ENCODE measurements at regions not wholly inside any gene's neighbourhood (a gene's known extent, or its start where the extent isn't known, plus 50 kb on each side); places are given as distances from the start of the nearest gene placed in this dataset.

- TF ChIP-seq EZH2phosphoT487 (IDR thresholded peaks at IDR 0.05; ENCODE audit: insufficient read depth, low read depth) (no peak), EZH2 (IDR thresholded peaks at IDR 0.05; ENCODE audit: insufficient read depth, poor library complexity, severe bottlenecking) (peak; percentile 83)
- Histone ChIP-seq H3K27me3 (replicated peaks; ENCODE audit: insufficient read depth) (peaks cover 23% of the 10 kb centered on the region), H3K79me2 (ENCODE audit: insufficient read depth) (no peaks in the 10 kb centered on the region), H3F3A (ENCODE audit: insufficient read depth) (no peaks in the 10 kb centered on the region), H3K9ac (no peak overlapping the region), H2AFZ (no peak overlapping the region), H4K20me1 (ENCODE audit: insufficient read depth) (no peaks in the 10 kb centered on the region), H3K4me1 (ENCODE audit: insufficient read depth) (no peaks in the 10 kb centered on the region), H3K36me3 (ENCODE audit: low read depth) (no peaks in the 10 kb centered on the region), H3K4me2 (ENCODE audit: unreplicated experiment) (no peak overlapping the region), H3K27ac (no peak overlapping the region), H3K4me3 (no peak overlapping the region), H3K9me2 (ENCODE audit: insufficient read depth) (no peaks in the 10 kb centered on the region), H3K9me3 (ENCODE audit: low read depth) (no peaks in the 10 kb centered on the region)
- 1 to 4% methylated on average over 22 to 23 of the region's 23 CpGs for WGBS, 2 experiments (ENCODE audit: low coverage in 1 of 2, low lambda C conversion rate in 2 of 2, missing lambda C conversion rate in 2 of 2)
- DNase-seq: no peak
- in situ Hi-C loops (cut with MboI): no loop called here
These were observed 145.6 kb downstream of the ENGASE start for GRCh38 chr17:79220201-79220712.

- Histone ChIP-seq H2AFZ (no peak overlapping the region), H3K9me2 (ENCODE audit: insufficient read depth) (no peaks in the 10 kb centered on the region), H3F3A (ENCODE audit: insufficient read depth) (no peaks in the 10 kb centered on the region), H3K4me3 (no peak overlapping the region), H3K36me3 (ENCODE audit: low read depth) (no peaks in the 10 kb centered on the region), H3K9me3 (ENCODE audit: low read depth) (no peaks in the 10 kb centered on the region), H3K4me2 (ENCODE audit: unreplicated experiment) (no peak overlapping the region), H4K20me1 (ENCODE audit: insufficient read depth) (no peaks in the 10 kb centered on the region), H3K9ac (no peak overlapping the region), H3K4me1 (ENCODE audit: insufficient read depth) (no peaks in the 10 kb centered on the region), H3K27ac (no peak overlapping the region), H3K27me3 (replicated peaks; ENCODE audit: insufficient read depth) (peaks cover 30% of the 10 kb centered on the region), H3K79me2 (ENCODE audit: insufficient read depth) (no peaks in the 10 kb centered on the region)
- DNase-seq: no peak
- TF ChIP-seq EZH2phosphoT487 (IDR thresholded peaks at IDR 0.05; ENCODE audit: insufficient read depth, low read depth): no peak
- TF ChIP-seq EZH2 (IDR thresholded peaks at IDR 0.05; ENCODE audit: insufficient read depth, poor library complexity, severe bottlenecking): no peak
- WGBS, 2 experiments (ENCODE audit: low coverage in 1 of 2, low lambda C conversion rate in 2 of 2, missing lambda C conversion rate in 2 of 2): 32 to 35% methylated on average over 17 to 18 of the region's 18 CpGs
- in situ Hi-C loops (cut with MboI): no loop called here
These were observed 144.7 kb downstream of the ENGASE start for GRCh38 chr17:79219208-79219935.

- Histone ChIP-seq H3K4me2 (ENCODE audit: unreplicated experiment) (no peak overlapping the region), H3K4me1 (ENCODE audit: insufficient read depth) (no peaks in the 10 kb centered on the region), H3K4me3 (no peak overlapping the region), H3F3A (ENCODE audit: insufficient read depth) (no peaks in the 10 kb centered on the region), H4K20me1 (ENCODE audit: insufficient read depth) (no peaks in the 10 kb centered on the region), H3K27me3 (replicated peaks; ENCODE audit: insufficient read depth) (peaks cover 32% of the 10 kb centered on the region), H3K79me2 (ENCODE audit: insufficient read depth) (no peaks in the 10 kb centered on the region), H2AFZ (no peak overlapping the region), H3K36me3 (ENCODE audit: low read depth) (no peaks in the 10 kb centered on the region), H3K9me2 (ENCODE audit: insufficient read depth) (no peaks in the 10 kb centered on the region), H3K9ac (no peak overlapping the region), H3K9me3 (ENCODE audit: low read depth) (no peaks in the 10 kb centered on the region), H3K27ac (no peak overlapping the region)
- no peak for DNase-seq
- in situ Hi-C loops (cut with MboI): no loop called here
- TF ChIP-seq EZH2phosphoT487 (IDR thresholded peaks at IDR 0.05; ENCODE audit: insufficient read depth, low read depth): no peak
- no peak for TF ChIP-seq EZH2 (IDR thresholded peaks at IDR 0.05; ENCODE audit: insufficient read depth, poor library complexity, severe bottlenecking)
- WGBS, 2 experiments (ENCODE audit: low coverage in 1 of 2, low lambda C conversion rate in 2 of 2, missing lambda C conversion rate in 2 of 2): 58 to 63% methylated on average over 10 of the region's 10 CpGs
These were observed 144.2 kb downstream of the ENGASE start for GRCh38 chr17:79218825-79219200.

DNA sequence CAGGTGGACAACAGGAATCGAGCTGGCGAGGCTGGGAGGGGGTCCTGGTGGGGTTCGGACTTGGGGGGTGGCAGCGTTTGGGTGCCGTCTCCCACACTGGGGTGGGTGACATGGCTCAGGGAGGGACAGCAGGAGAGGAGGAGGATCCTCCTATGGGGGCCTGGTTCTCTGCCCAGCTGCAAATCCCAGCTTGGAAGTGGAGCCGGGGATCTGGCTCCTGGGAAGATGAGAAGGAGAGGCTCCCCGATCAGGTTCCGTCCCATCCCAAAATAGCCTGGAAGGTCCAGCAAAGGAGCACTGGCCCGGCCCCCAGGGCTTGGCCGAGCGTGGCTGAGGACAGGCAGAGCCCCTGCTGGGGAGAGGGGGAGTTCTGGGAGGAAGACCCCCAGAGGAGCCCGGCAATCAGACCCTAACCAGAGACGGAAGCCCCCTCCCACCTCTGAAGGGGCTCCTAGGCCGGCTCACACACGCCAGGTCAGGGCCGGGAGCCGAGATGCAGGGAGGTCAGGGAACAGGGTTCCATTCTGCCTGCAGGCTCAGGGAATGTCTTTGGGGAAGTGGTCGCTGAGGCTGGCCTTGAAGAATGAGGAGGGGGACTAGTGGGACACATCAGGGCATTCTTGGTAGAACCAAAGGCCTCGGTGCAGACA, 143.7 kb downstream of the ENGASE start:
- no peaks in the 10 kb centered on the region for H4K20me1 ChIP-seq (ENCODE audit: insufficient read depth)
- no peaks in the 10 kb centered on the region for H3K4me1 ChIP-seq (ENCODE audit: insufficient read depth)
- H3K27me3 ChIP-seq (replicated peaks; ENCODE audit: insufficient read depth): peaks cover 31% of the 10 kb centered on the region
- no peak overlapping the region for H3K4me3 ChIP-seq
- H3K4me2 ChIP-seq (ENCODE audit: unreplicated experiment): no peak overlapping the region
- no peaks in the 10 kb centered on the region for H3K36me3 ChIP-seq (ENCODE audit: low read depth)
- no peaks in the 10 kb centered on the region for H3F3A ChIP-seq (ENCODE audit: insufficient read depth)
- no peak for DNase-seq
- no peaks in the 10 kb centered on the region for H3K9me3 ChIP-seq (ENCODE audit: low read depth)
- in situ Hi-C loops (cut with MboI): no loop called here
- no peak overlapping the region for H3K9ac ChIP-seq
- H3K79me2 ChIP-seq (ENCODE audit: insufficient read depth): no peaks in the 10 kb centered on the region
- 40 to 46% methylated on average over 14 to 19 of the region's 19 CpGs for WGBS, 2 experiments (ENCODE audit: low coverage in 1 of 2, low lambda C conversion rate in 2 of 2, missing lambda C conversion rate in 2 of 2)
- H3K27ac ChIP-seq: no peak overlapping the region
- TF ChIP-seq EZH2phosphoT487 (IDR thresholded peaks at IDR 0.05; ENCODE audit: insufficient read depth, low read depth): no peak
- no peaks in the 10 kb centered on the region for H3K9me2 ChIP-seq (ENCODE audit: insufficient read depth)
- no peak overlapping the region for H2AFZ ChIP-seq

Measured in GM23248 (cell line).